H1 (cell line): ENCODE measurements at regions not wholly inside any gene's neighbourhood (a gene's known extent, or its start where the extent isn't known, plus 50 kb on each side); places are given as distances from the start of the nearest gene placed in this dataset.

ENCODE experiments used
- ASH2L ChIP-seq: fragments of 200-600, 300-600 bp; sonication (generic); IDR thresholded peaks from one replicate; pipeline ENCODE4 v1.7.1; 2017; ENCODE audit warnings: low read length
- CHD2 ChIP-seq: IDR thresholded peaks from 2 replicates; pipeline ENCODE4 v1.6.1; 2012; ENCODE audit warnings: low read length, improper control_type of control experiment
- CREB1 ChIP-seq: IDR thresholded peaks from 2 replicates; pipeline ENCODE4 v1.6.1; 2012; ENCODE audit warnings: inconsistent platforms

GRCh38 chr13:80171096-80171495 is 169.8 kb downstream of the SPRY2 start:
- TF ChIP-seq CHD2, result no peak
- no peak for TF ChIP-seq ASH2L
- no peak for TF ChIP-seq CREB1
